DMS53 treated with DMSO at 0.1 percent for 48 hours (cell line): ENCODE measurements at regions not wholly inside any gene's neighbourhood (a gene's known extent, or its start where the extent isn't known, plus 50 kb on each side); places are given as distances from the start of the nearest gene placed in this dataset.
A peak's percentile ranks its signal among the peaks of the same experiment; 100 is the strongest.
"Not testable (repeated sequence)": the region's sequence is repeated elsewhere in the genome, so short reads cannot be mapped to it uniquely, and the experiment has no call there.

Experiments
- DNase-seq: peaks from one replicate; lab custom pipeline; 2025; ENCODE audit not compliant: unreplicated experiment; lab: John Stamatoyannopoulos, UW

DNA sequence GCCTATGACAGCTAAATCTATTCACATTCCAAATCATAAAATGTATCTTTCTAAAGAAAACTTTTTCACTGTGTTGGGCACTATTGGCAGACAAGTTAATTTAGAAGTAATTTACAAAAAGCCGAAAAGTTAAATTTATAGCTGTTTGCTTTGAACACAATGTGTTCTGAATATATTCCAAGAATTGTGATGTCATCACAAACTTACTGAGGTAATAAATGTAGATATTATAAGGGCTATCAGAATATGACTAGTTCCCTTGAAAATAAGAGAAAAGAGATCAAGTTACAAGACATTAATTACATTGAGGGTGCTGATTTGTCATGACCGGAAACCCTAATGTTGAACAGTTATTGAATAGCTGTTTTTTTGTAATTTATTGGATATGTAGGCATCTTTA, 153.9 kb upstream of the SCN7A start:
- no peak for DNase-seq

DNA sequence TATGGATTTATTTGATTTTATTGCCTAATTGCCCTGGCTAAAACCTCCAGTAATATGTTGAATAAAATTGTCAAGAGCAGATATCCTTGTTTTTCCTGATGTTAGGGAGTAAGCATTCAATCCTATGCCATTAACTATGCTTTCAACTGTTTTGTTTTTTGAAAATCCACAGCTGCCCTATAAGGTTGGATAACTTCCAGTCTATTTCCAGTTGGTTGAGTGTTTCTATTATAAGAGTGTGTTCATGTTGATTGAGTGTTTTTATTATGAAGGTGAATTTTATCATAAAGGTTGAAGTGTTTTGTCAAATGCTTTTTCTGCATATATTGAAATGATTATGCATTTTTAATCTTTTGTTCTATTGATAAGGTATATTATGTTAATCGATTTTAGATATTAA, 149.9 kb upstream of the SCN7A start:
- DNase-seq: no peak

DNA sequence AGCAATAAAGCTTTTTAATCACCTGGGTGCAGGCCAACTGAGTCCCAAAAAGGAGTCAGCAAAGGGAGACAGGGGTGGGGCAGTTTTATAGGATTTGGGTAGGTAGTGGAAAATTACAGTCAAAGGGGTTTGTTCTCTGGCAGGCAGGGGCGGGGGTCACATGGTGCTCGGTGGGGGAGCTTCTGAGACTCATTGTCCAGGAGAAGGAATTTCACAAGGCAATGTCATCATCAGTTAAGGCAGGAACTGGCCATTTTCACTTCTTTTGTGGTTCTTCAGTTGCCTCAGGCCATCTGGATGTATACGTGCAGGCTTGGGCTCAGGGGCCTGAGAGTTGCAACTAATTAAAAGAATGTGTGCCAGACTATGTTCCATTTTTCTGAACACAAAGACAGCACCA, 147.5 kb upstream of the SCN7A start:
- DNase-seq: not testable (repeated sequence)

DNA sequence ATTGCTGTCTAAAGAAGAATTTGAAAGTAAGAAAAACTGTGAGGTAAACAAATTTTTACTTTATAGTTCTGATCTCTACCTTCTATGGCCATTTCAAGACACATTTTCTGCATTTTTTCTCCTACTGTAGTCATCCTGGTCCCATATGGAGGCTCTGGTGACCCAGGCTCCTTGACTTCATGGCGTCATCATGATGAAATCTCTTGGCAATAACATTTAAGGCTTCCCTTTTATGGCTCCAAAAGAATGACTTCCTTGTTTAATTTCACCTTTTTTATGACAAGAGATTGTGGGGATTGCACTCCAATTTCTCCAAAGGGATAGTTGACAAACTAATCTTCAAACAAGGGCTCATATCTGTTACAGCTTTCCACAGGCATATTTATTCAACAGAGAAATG, 143.0 kb upstream of the SCN7A start:
- DNase-seq: no peak

DNA sequence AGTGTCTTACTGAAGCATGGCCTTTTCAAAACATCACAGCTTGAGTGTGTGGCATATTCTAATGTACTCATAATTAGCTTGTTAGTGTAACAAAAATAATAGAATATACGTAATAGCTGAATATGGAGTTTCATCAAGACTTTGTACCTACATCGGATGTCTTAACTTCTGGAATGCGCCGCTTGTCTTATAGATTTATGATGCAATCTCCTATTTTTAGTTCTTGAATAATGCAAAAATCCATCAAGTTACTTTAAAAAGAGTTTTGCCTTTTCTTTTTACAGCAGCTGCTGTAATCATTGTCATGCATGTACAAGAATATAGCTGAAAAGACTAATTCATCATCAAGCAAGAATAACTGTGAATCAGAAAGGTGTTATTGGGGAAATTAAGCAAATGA, 140.7 kb upstream of the SCN7A start:
- no peak for DNase-seq

DNA sequence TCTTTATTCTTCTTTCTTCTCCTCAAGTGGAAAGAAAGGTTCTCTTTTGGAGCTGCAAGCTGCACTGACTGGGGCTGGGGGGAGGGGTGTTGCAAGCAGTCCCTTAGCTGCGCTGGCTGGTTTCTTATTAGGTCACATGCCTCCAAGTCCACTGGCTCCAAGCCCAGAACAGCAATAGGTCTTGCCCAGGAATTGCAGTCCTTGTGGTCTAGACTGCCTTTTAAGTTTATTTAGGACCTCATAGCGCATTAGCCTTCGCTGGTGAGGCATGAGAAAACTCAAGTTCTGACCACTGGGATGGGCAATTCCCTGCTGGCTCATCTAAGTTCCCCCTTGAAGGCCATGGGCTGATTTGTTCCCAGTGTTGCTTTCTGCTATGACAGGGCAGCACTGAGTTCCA, 138.6 kb upstream of the SCN7A start:
- DNase-seq: no peak

DNA sequence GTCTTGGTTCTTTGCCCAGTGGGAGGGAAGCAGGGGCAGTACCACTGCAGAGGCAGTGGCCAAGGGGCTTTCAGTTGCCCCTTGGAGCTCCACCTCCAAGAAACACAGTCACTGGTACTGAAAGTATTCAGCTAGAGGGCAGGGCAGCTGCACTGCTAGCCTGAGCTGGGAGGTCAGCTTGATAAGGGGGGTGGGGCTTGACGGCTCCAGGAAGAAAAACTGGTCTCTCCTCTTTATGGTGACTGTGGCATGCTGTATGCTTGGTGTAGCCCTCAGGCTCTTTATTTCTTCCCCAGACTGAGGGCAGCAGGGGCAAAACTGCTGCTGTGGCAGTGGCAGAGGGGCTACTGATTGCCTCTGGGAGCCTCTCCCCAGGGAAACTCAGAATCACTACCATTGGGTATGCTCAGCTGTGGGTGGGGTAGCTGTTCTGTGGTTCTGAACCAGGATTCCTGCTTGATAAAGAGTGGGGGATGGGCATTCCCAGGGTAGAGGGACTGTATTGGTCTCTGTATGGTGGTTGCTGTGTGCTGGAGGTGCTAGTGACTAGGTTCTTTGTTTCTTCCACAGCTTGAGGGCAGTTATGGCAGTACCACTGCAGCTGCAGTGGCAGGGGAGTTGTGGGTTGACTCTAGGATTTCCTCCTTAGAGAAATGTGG, 134.6 kb upstream of the SCN7A start:
- peak; percentile 17 for DNase-seq

DNA sequence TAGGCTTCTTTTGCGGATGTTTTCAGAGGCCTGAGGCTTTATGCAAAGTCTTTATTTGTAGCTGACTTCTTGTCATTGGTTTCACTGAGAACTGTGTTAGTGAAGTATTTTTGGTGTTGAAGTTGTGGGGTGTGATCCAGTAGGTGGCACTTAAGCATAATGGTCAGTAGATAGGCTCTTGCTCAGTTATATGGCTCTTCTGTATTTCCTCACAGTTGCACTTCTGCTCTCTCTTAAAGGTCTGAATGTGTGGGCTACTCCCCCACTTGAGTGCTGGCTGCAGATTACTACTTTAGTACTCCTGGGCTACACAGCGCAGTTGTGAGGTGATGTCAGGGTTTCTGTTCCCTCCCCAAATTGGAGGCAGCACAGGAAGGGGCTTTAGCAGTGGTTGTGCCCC, 133.8 kb upstream of the SCN7A start:
- no peak for DNase-seq

DNA sequence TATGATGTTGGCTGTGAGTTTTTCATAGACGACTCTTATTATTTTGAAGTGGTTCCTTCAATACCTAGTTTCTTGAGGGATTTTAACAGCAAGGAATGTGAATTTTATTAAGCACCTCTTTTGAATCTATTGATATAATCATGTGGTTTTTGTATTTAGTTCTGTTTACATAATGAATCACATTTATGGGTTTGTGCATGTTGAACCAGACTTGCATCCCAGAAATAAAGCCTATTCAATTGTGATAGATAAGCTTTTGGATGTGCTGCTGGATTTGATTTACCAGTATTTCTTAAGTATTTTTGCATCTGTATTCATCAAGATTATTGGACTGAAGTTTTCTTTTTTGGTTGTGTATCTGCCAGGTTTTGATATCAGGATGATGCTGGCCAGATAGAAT, 131.6 kb upstream of the SCN7A start:
- DNase-seq: no peak

DNA sequence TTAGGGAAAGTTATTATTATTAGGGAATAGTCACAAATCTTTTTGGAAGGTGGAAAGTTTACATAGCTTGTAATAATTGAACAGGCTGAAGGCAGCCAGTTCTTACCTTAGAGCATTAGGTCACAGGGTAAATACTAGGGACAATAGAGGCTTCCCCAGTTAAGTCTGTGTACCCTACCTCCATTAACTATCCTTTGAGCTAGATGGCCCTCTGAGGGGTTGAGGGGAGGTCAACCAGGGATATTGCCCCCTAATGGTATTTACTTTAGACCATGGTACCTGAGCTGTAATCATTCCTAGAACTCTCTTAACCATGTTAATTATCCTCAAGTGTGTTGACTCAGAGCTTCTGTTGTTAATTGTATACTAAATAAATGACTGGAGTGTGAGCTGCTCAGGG, 120.5 kb upstream of the SCN7A start:
- peak; percentile 90 for DNase-seq

DNA sequence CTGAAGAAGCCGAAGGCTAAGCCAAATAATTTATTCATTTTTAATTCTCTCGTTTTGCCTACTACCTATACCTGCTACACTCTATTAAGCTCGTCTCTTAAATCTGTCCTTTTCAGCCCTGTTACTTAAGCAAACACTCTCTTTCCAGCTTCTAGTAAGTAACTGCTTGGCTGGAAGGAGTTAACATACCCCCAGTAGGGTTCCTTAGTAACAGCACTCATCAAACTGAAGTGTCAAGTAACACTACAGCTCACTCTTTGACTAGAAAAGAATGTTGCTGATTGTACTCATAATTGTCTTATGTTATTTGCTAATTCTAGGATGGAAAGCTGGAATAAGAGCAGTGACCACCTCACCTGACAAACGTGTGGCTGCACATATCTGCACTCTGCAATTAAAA, 120.0 kb upstream of the SCN7A start:
- no peak for DNase-seq

DNA sequence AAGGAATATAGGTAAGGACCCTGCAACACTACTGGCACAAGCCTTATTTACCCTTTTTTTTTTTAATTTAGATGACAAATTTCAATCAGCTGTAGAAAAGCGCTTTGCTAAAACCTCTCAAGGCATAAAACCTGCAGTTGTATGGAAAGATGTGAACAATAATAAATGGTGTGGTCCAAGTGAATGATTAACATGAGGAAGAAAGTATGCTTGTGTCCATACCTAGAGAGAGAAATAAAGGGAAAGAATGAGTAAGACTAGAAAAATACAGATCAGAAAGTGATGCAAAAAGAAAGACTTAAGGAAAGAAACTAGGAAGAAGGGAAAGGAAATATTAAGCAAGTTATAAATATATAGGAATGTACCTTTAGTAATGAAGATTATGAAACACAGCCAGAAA, 119.2 kb upstream of the SCN7A start:
- DNase-seq: peak; percentile 36

DNA sequence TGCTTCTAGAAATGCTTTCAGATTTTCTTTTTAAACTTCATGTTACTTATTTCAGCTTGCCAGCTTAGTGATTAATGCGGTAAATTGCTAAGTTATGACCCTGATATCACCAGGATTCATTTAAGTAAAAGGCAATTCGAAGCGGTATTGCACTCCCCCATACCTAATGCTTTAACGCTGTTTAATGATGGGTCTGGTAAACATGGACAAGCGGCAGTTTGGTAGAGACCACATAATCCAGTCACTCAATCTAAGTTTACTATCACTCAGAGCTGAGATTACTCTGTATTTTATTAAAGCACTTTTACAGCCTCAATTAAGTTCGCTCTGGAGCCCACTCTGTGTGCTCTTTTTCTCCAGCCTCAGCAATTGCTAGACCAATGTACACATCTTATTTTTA, 118.2 kb upstream of the SCN7A start:
- DNase-seq: no peak

DNA sequence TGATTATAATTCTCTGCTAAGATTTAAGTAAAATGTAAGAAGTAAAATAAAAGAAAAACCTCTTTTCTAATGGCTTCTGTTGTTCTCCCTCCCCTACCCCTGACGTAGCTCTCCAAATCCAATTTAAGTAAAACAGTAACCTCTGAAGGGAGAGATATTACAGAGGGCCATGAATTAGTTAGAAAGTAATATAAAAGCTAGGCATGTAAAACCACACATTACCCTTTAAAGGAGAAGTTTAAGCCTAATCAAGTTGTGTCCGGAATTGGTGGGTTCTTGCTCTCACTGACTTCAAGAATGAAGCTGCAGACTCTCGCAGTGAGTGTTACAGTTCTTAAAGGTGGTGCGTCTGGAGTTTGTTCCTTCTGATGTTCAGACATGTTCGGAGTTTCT, 116.9 kb upstream of the SCN7A start:
- DNase-seq: no peak

DNA sequence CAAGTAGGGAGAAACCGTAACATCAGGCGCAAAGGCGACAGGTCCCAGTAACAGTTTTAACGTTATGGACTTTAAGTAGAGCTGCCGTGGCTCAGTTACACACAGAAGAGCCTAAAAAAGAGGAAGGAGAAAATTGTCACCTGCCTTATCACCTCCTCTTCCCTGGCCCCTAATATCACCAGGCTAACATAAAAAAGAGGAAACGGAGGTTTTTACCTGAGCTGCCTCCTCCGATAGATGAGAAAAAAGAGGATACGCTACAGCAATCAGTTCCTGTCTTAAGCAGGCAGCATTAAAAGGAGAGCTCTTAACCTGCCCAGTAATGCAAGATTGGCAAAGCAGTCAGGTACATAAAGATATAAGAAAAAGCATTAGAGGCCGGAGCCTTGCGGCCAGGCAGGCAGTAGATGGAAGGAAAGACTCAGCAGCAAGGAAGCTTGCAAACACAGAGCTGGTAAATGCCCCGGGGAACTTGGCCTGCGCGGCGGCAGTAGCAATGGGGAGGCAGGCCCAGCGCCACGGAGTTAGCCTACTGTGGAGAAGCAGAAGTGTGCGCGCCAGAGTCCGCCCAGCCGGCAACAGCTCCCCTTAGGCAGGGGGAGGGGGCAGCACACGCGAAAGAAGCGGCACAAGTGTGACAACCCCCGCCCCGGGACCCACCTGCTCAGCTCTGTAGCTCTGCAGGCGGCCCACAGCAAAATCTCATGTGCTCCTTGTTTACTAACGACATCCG, 116.3 kb upstream of the SCN7A start:
- DNase-seq: no peak

DNA sequence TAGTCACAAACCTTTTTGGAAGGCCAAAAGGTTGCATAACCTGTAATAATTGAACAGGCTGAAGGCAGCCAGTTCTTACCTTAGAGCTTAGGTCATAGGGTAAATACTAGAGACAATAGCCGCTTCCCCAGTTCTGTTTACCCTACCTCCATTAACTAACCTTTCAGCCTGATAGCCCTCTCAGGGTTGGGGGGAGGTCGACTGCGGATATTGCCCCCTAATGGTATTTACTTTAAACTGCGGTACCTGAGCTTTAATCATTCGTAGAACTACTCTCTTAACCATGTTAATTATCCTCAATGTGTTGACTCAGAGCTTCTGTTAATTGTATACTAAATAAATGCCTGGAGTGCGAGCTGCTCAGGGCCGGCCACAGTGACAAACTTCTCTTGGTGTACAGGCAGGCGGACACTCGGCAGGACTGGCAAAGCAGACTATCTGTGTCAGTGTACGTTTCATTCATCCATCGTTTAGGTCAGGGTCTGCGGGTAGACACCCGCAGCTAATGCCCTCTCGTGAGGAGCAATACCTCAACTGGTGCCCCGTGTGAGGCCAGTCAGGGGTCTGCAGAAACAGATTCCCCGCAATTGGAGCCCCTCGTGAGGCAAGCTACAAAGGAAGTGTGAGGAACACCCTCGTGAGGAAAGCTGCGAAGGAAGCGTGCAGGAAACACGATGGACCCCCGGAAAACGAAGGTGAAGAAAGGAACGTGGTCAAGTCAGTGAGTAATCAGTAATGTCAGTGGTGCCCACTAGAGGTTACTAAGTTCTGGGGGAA, 115.3 kb upstream of the SCN7A start:
- peak; percentile 97 for DNase-seq

DNA sequence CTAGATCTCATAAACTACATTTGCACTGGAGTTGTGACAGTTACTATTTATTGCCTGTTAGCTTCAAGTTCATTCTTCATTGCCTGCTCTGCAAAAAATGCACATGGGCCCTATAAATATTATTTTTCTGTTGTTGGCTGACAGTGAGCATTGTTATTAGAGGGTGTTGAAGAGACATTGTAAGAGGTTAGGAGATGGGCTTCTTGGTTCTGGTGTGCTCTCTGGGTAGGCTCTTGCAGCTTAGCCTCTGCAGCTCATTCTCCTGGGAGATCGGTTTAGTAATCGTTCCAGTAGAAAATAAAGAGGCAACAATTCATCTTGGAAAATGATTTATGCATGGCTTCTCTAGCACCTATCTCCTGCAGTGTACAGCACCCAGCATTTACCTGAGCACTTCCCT, 113.8 kb upstream of the SCN7A start:
- no peak for DNase-seq

DNA sequence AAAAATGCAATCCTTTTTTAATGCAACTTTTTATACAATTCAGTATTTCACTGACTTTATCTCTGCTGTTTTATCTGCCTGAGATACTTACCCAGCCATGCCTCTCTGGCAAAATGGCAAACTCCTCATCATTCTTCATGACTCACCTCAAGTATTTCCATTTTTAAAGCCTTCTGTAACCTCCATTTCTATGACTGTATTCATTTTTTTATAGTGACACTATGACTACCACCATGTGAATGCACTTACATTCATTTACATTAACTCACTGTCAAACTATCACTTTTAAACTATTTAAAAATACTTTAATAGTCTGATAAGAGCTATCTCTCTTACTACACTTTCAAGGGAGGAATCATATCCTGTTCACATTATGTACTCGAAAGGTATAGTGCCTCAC, 99.4 kb upstream of the SCN7A start:
- no peak for DNase-seq

DNA sequence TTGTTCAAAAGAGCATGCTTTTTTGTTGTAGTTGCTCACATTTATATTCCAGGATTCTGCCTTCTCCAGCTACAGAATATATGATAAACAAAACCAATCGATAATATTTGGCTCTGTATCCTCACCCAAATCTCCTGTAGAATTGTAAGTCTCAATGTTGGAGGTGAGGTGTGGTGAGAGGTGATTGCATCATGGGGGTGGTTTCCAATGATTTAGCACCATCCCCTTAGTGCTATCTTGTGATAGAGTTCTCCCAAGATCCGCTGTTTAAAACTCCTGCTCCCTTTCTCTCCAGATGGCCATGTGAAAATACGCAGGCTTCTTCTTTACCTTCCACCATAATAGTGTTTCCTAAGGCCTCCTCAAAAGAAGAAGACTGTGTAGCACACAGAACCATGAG, 98.7 kb upstream of the SCN7A start:
- no peak for DNase-seq

DNA sequence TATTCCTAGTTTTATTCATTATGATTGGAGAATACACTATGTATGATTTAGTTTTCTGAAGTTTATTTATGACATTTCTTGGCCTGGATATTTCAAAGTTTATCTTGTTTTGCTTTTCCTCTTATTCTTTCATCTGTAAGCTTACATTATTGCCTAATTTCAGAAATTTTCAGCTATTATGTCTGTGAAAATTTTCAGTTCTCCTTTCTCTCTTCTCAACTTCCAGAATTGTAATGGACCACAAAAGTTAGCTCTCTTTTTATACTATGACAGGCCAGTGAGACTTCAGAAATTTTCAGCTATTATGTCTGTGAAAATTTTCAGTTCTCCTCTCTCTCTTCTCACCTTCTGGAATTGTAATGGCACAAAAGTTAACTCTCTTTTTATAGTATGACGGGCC, 97.2 kb upstream of the SCN7A start:
- no peak for DNase-seq

DNA sequence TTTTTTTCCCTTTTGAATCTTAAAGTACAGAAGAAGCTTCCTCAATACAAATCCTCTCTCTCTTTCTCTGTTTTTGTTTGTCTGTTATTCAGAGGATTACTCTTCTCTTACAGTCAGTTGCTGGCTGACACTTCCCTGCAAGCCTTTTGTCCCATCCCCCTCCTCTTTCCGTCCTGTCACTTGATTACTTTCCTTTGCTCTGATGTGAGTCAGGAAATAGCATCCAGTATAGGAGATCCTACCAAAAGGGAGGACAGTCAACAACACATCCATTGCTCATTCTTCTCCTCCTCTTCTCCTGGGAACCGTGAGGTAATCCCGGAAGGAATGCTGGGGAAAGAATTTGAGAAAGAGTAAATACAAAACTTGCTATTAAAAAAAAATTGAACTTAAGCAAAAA, 79.3 kb upstream of the SCN7A start:
- peak; percentile 70 for DNase-seq

DNA sequence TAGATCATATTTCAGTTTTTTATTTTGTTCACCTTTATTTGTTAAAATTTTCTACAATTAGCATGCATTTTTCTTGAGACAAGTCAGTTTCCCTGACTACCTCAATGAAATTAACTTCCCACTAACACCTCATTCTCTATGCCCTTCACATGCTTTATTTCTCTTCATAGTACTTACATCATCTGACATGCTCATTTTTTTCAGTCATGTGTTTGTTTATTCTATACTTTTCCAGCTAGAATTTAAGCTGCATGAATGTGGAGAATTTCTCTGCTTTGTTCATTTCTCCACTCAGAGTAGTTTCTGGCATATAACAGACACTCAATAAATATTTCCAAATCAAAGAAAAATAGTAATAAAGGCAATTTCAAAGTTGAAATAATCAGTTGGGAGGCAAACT, 78.9 kb upstream of the SCN7A start:
- no peak for DNase-seq
